ENCODE measurements at regions not wholly inside any gene's neighbourhood (a gene's known extent, or its start where the extent isn't known, plus 50 kb on each side); places are given as distances from the start of the nearest gene placed in this dataset.
"Not testable (repeated sequence)": the region's sequence is repeated elsewhere in the genome, so short reads cannot be mapped to it uniquely, and the experiment has no call there.

- no peak for DNase-seq
These were observed 217.4 kb upstream of the KCNK2 start for GRCh38 chr1:214864896-214865688.

GRCh38 chr1:214870426-214870825 is 212.1 kb upstream of the KCNK2 start:
- DNase-seq: not testable (repeated sequence)

- no peak for DNase-seq
These were observed 201.6 kb upstream of the KCNK2 start for GRCh38 chr1:214880956-214881355.

- DNase-seq: no peak
These were observed 199.9 kb upstream of the KCNK2 start for GRCh38 chr1:214882616-214883015.

GRCh38 chr1:214895011-214895600 is 187.4 kb upstream of the KCNK2 start:
- no peak for DNase-seq

GRCh38 chr1:214896921-214897320 is 185.6 kb upstream of the KCNK2 start:
- no peak for DNase-seq

- DNase-seq: no peak
These were observed 185.0 kb upstream of the KCNK2 start for GRCh38 chr1:214897581-214897980.

- DNase-seq: no peak
These were observed 184.4 kb upstream of the KCNK2 start for GRCh38 chr1:214898161-214898560.

- DNase-seq: no peak
These were observed 183.8 kb upstream of the KCNK2 start for GRCh38 chr1:214898718-214899117.

GRCh38 chr1:214899908-214900460 is 182.6 kb upstream of the KCNK2 start:
- DNase-seq: no peak

GRCh38 chr1:214900590-214900989 is 181.9 kb upstream of the KCNK2 start:
- DNase-seq: no peak

GRCh38 chr1:214901718-214902117 is 180.8 kb upstream of the KCNK2 start:
- no peak for DNase-seq

GRCh38 chr1:214902636-214903320 is 179.8 kb upstream of the KCNK2 start:
- no peak for DNase-seq

GRCh38 chr1:214912127-214912526 is 170.4 kb upstream of the KCNK2 start:
- DNase-seq: no peak

GRCh38 chr1:214913966-214914365 is 168.6 kb upstream of the KCNK2 start:
- DNase-seq: no peak

- no peak for DNase-seq
These were observed 165.4 kb upstream of the KCNK2 start for GRCh38 chr1:214917081-214917635.

- DNase-seq: no peak
These were observed 163.8 kb upstream of the KCNK2 start for GRCh38 chr1:214918745-214919144.

GRCh38 chr1:214920337-214920736 is 162.2 kb upstream of the KCNK2 start:
- no peak for DNase-seq

GRCh38 chr1:214923278-214923915 is 159.1 kb upstream of the KCNK2 start:
- no peak for DNase-seq

- DNase-seq: no peak
These were observed 154.7 kb upstream of the KCNK2 start for GRCh38 chr1:214927796-214928195.

- no peak for DNase-seq
These were observed 154.0 kb upstream of the KCNK2 start for GRCh38 chr1:214928574-214928973.

- DNase-seq: peak; percentile 56
These were observed 149.2 kb upstream of the KCNK2 start for GRCh38 chr1:214933375-214933774.

GRCh38 chr1:214934045-214934444 is 148.5 kb upstream of the KCNK2 start:
- no peak for DNase-seq
